Lung (tissue), 11 donors: ENCODE measurements at regions not wholly inside any gene's neighbourhood (a gene's known extent, or its start where the extent isn't known, plus 50 kb on each side); places are given as distances from the start of the nearest gene placed in this dataset.

Experiments
- ATAC-seq: fragments of 200-7000 bp; cut with Tn5 transposase; one replicate; pipeline ENCODE4 v1.9.1; 2020; ENCODE audit warnings: moderate number of reproducible peaks; ENCODE audit not compliant: insufficient read depth, low FRiP score
- DNase-seq, 3 donors: peaks; one replicate each; pipeline ENCODE4 v3.0.0-alpha.2; 2013 to 2017
- H3K27ac ChIP-seq, 2 donors: one replicate each; pipeline ENCODE4 v1.5.1; 2013; ENCODE audit warnings: mild to moderate bottlenecking in 2 of 2, moderate library complexity in 2 of 2, control low read depth in 1 of 2, inconsistent platforms in 1 of 2, low read depth in 1 of 2, low read length in 1 of 2
- H3K27me3 ChIP-seq, 3 donors: one replicate each; pipeline ENCODE4 v1.5.1; 2013; ENCODE audit warnings: low read length in 2 of 3; ENCODE audit not compliant: control insufficient read depth in 3 of 3, insufficient read depth in 3 of 3
- H3K36me3 ChIP-seq, 4 donors: one replicate each; pipeline ENCODE4 v1.5.1; 2013; ENCODE audit warnings: low read length in 4 of 4, mild to moderate bottlenecking in 1 of 4, moderate library complexity in 1 of 4; ENCODE audit not compliant: control insufficient read depth in 4 of 4, insufficient read depth in 4 of 4
- H3K4me1 ChIP-seq, 5 donors: one replicate each; pipeline ENCODE4 v1.5.1; 2013; ENCODE audit warnings: low read length in 5 of 5, mild to moderate bottlenecking in 2 of 5, moderate library complexity in 1 of 5; ENCODE audit not compliant: control insufficient read depth in 5 of 5, insufficient read depth in 5 of 5
- H3K4me3 ChIP-seq: one replicate; pipeline ENCODE4 v1.5.1; 2013; ENCODE audit warnings: mild to moderate bottlenecking, control low read depth, moderate library complexity
- H3K9ac ChIP-seq, 2 donors: one replicate each; pipeline ENCODE4 v1.5.1; 2013; ENCODE audit warnings: low read length in 2 of 2, control low read depth in 1 of 2; ENCODE audit not compliant: insufficient read depth in 1 of 2
- H3K9me3 ChIP-seq, 4 donors: one replicate each; pipeline ENCODE4 v1.5.1; 2013; ENCODE audit warnings: low read length in 3 of 4, mild to moderate bottlenecking in 1 of 4, moderate library complexity in 1 of 4; ENCODE audit not compliant: control insufficient read depth in 4 of 4, insufficient read depth in 3 of 4
- CTCF ChIP-seq: IDR thresholded peaks from 2 replicates; pipeline ENCODE4 v1.5.1; 2012; ENCODE audit warnings: mild to moderate bottlenecking; ENCODE audit errors: control extremely low read depth, extremely low read depth
- WGBS, 2 donors: extraction: QIAGEN DNeasy Blood & Tissue Kit; methylation state at CpG; one replicate each; pipeline ENCODE4 v1.1.7; 2013; 5-methylcytosine and 5-hydroxymethylcytosine counted together
- donor health status: control.
- donor health status: control.
- donor health status: Bipolar disorder and iron deficiency.
- donor health status: healthy.
- donor health status: DM: yes; HTN: yes; CAD: no.

DNA sequence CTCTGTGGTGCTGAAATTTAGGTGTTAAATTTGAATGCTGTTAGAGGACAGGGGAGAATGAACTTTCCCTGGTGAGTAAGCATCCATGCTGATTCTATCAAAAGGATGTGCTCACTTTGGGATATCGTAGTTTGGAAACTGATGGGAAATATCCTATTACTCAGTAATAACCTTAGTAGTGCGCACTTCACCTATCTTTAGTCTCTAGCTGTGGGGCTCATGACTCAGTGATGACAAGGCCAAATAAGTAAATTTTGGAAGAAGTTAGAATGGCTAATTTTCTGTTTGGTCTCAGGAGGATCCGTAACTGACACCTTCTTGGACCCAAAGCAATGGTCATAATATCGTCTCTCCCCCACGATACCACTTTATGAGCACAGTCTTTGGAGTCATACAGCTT is 448.4 kb downstream of the PSAT1 start:
- Histone ChIP-seq H3K27ac (no peak overlapping the region), H3K4me3 (no peak overlapping the region), H3K27me3 (no peaks in the 10 kb centered on the region), H3K4me1 (no peaks in the 10 kb centered on the region), H3K9me3 (peaks cover 0 to 3% (median 0%) of the 10 kb centered on the region in 4 donors), H3K36me3 (no peaks in the 10 kb centered on the region), H3K9ac (no peak overlapping the region)
- ATAC-seq (no peak), DNase-seq (no peak)
- WGBS, 2 donors: 94 to 95% methylated on average over 5 of the region's 5 CpGs
- no peak for TF ChIP-seq CTCF

DNA sequence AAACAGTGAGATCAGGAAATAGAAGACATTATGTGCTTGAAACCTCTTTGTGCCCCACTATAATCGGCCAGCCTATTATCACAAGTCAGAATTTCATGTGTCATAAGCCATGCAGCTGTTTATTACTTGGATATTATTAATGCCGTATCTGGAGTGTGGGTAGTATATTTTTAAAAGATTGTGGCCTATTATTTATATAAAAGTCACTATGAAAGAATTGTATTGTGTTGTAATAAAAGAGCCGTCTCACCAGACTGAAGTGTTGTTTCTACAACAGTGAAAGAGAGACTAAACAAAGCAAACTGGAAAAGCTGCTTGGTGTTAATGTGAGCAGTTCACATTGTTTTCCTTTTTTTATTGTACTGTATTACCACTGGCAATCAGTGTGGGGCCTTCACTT is 449.1 kb downstream of the PSAT1 start:
- Histone ChIP-seq H3K9ac (no peak overlapping the region), H3K4me1 (no peaks in the 10 kb centered on the region), H3K4me3 (no peak overlapping the region), H3K27me3 (no peaks in the 10 kb centered on the region), H3K9me3 (peaks cover 0 to 3% (median 0%) of the 10 kb centered on the region in 4 donors), H3K27ac (no peak overlapping the region), H3K36me3 (no peaks in the 10 kb centered on the region)
- DNase-seq: peak in 2 of 3 donors; percentile 41 to 55
- 58 to 78% methylated on average over 3 of the region's 3 CpGs for WGBS, 2 donors
- no peak for ATAC-seq
- no peak for TF ChIP-seq CTCF

GRCh38 chr9:78753039-78753438 is 456.1 kb downstream of the PSAT1 start:
- ATAC-seq: no peak
- Histone ChIP-seq H3K27me3 (no peaks in the 10 kb centered on the region), H3K9ac (no peak overlapping the region), H3K36me3 (no peaks in the 10 kb centered on the region), H3K27ac (no peak overlapping the region), H3K4me3 (no peak overlapping the region), H3K9me3 (peaks cover 0 to 7% (median 0%) of the 10 kb centered on the region in 4 donors), H3K4me1 (no peaks in the 10 kb centered on the region)
- TF ChIP-seq CTCF: no peak
- no peak for DNase-seq

DNA sequence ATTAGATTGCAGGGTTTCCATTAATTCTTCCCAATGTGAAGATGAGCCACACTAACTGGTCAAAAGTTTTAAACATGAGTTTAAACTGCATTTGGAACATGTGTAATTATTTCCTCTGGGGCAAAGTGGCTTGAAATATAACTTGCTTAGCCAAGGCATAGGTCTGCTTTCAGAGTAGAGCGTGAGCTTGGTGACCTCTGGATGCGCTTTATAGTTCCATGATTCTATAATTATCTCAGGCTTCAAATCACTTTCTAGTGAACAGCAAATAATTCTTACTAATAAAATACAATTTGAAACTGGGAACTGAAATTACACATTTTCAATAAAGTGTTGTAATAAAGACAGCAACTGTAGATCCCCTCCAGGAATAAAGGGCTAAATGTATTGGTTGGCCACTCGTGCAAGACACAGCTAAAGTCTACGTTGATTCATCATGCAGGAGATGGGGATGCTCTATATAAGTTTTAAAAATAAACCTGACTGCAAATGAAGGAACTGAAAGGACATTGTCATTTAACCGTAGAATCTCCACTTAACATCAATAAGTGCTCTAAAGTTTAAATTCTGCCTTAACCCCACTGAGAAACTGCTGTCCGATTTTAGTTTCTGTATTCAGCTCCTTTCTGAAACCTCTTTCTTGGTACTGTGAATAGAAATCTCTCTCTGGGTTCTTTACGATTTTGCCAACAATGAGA is 460.0 kb downstream of the PSAT1 start:
- TF ChIP-seq CTCF: no peak
- Histone ChIP-seq H3K9ac (no peak overlapping the region), H3K27ac (no peak overlapping the region), H3K4me3 (no peak overlapping the region), H3K9me3 (peaks cover 0 to 7% (median 0%) of the 10 kb centered on the region in 4 donors), H3K4me1 (no peaks in the 10 kb centered on the region), H3K36me3 (no peaks in the 10 kb centered on the region), H3K27me3 (no peaks in the 10 kb centered on the region)
- DNase-seq (no peak), ATAC-seq (no peak)
- WGBS, 2 donors: 80 to 81% methylated on average over 7 of the region's 7 CpGs
